SU-DHL-6 (cell line): ENCODE measurements at regions not wholly inside any gene's neighbourhood (a gene's known extent, or its start where the extent isn't known, plus 50 kb on each side); places are given as distances from the start of the nearest gene placed in this dataset.

Source experiments
- H2AFZ ChIP-seq: fragments of 200-600 bp; sonication (generic); 2 replicates; pipeline ENCODE4 v1.6.1; 2014; ENCODE audit warnings: low read depth, mild to moderate bottlenecking, moderate library complexity, mixed read lengths, antibody characterized with exemption, low read length; ENCODE audit not compliant: severe bottlenecking
- H3F3A ChIP-seq: fragments of 200-600 bp; shearing (Covaris generic); 2 replicates; pipeline ENCODE4 v1.6.0; 2016; ENCODE audit warnings: antibody characterized with exemption, mild to moderate bottlenecking; ENCODE audit not compliant: insufficient read depth
- H3K27ac ChIP-seq: fragments of 200-600 bp; sonication (generic); 2 replicates; pipeline ENCODE4 v1.5.1; 2016; ENCODE audit warnings: low read depth, mild to moderate bottlenecking, low read length, moderate library complexity, mixed read lengths
- H3K27me3 ChIP-seq: fragments of 200-600 bp; sonication (generic), shearing (Covaris generic); 2 replicates; pipeline ENCODE4 v1.6.0; 2014; ENCODE audit warnings: mild to moderate bottlenecking, low read length
- H3K36me3 ChIP-seq: fragments of 200-600 bp; sonication (generic); 2 replicates; pipeline ENCODE4 v1.6.1; 2014; ENCODE audit warnings: mild to moderate bottlenecking, low read length, mixed read lengths
- H3K4me2 ChIP-seq: fragments of 300-600, 200-600 bp; shearing (Covaris generic), sonication (generic); 2 replicates; pipeline ENCODE4 v1.6.0; 2014; ENCODE audit warnings: low read length, low read depth, mild to moderate bottlenecking; ENCODE audit not compliant: poor library complexity, severe bottlenecking
- H3K4me3 ChIP-seq: fragments of 200-600 bp; sonication (generic); 2 replicates; pipeline ENCODE4 v1.5.1; 2014; ENCODE audit warnings: antibody characterized with exemption, low read length, mild to moderate bottlenecking, mixed read lengths; ENCODE audit not compliant: insufficient read depth, poor library complexity, severe bottlenecking
- H3K79me2 ChIP-seq: fragments of 200-600 bp; sonication (generic); 2 replicates; pipeline ENCODE4 v1.6.1; 2014; ENCODE audit warnings: mild to moderate bottlenecking, low read length, moderate library complexity; ENCODE audit not compliant: insufficient read depth
- H3K9ac ChIP-seq: fragments of 200-600 bp; sonication (generic); 2 replicates; pipeline ENCODE4 v1.7.0; 2014; ENCODE audit warnings: mild to moderate bottlenecking, low read length
- H3K9me2 ChIP-seq: fragments of 200-600 bp; sonication (generic); replicated peaks from 2 replicates; pipeline ENCODE4 v1.6.1; 2014; ENCODE audit warnings: low read length; ENCODE audit not compliant: insufficient read depth
- H3K9me3 ChIP-seq: fragments of 200-600 bp; sonication (generic); 2 replicates; pipeline ENCODE4 v1.6.1; 2014; ENCODE audit warnings: low read length, mixed read lengths; ENCODE audit not compliant: insufficient read depth
- H4K20me1 ChIP-seq: fragments of 200-600 bp; sonication (generic); 2 replicates; pipeline ENCODE4 v1.6.1; 2014; ENCODE audit warnings: low read depth, mild to moderate bottlenecking, antibody characterized with exemption, low read length, moderate library complexity, mixed read lengths
- CTCF ChIP-seq: fragments of 200-600 bp; sonication (generic); IDR thresholded peaks from one replicate; pipeline ENCODE4 v1.5.1; 2017; ENCODE audit warnings: antibody characterized with exemption, mild to moderate bottlenecking, low read length, moderate library complexity; ENCODE audit not compliant: insufficient read depth, poor library complexity, severe bottlenecking
- EZH2phosphoT487 ChIP-seq: fragments of 200-600 bp; sonication (generic), shearing (Covaris generic); conservative IDR thresholded peaks from 2 replicates; pipeline ENCODE4 v1.6.1; 2018; ENCODE audit warnings: mild to moderate bottlenecking, antibody characterized with exemption, low read length, moderate library complexity, mixed read lengths

GRCh38 chr9:107810461-107810961 is 320.9 kb upstream of the KLF4 start:
- no peaks in the 10 kb centered on the region for H4K20me1 ChIP-seq
- no peaks in the 10 kb centered on the region for H3F3A ChIP-seq
- H3K36me3 ChIP-seq: no peaks in the 10 kb centered on the region
- TF ChIP-seq CTCF (no peak), EZH2phosphoT487 (no peak)
- H2AFZ ChIP-seq: no peak overlapping the region
- no peaks in the 10 kb centered on the region for H3K9me3 ChIP-seq
- H3K4me2 ChIP-seq: no peak overlapping the region
- no peaks in the 10 kb centered on the region for H3K79me2 ChIP-seq
- no peak overlapping the region for H3K9ac ChIP-seq
- H3K9me2 ChIP-seq: no peaks in the 10 kb centered on the region
- no peaks in the 10 kb centered on the region for H3K27me3 ChIP-seq
- no peak overlapping the region for H3K27ac ChIP-seq
- H3K4me3 ChIP-seq: no peak overlapping the region

GRCh38 chr9:107809871-107810460 is 320.4 kb upstream of the KLF4 start:
- Histone ChIP-seq H3K27me3 (no peaks in the 10 kb centered on the region), H3F3A (no peaks in the 10 kb centered on the region), H3K4me2 (no peak overlapping the region), H4K20me1 (no peaks in the 10 kb centered on the region), H3K9me2 (no peaks in the 10 kb centered on the region), H2AFZ (no peak overlapping the region), H3K4me3 (no peak overlapping the region), H3K79me2 (no peaks in the 10 kb centered on the region), H3K9ac (no peak overlapping the region), H3K27ac (no peak overlapping the region), H3K36me3 (no peaks in the 10 kb centered on the region), H3K9me3 (no peaks in the 10 kb centered on the region)
- TF ChIP-seq CTCF (no peak), EZH2phosphoT487 (no peak)

GRCh38 chr9:107807183-107807582 is 317.6 kb upstream of the KLF4 start:
- Histone ChIP-seq H3F3A (no peaks in the 10 kb centered on the region), H2AFZ (no peak overlapping the region), H3K36me3 (no peaks in the 10 kb centered on the region), H3K4me3 (no peak overlapping the region), H3K9me3 (no peaks in the 10 kb centered on the region), H3K9ac (no peak overlapping the region), H3K27ac (no peak overlapping the region), H3K4me2 (no peak overlapping the region), H4K20me1 (no peaks in the 10 kb centered on the region), H3K9me2 (no peaks in the 10 kb centered on the region), H3K27me3 (no peaks in the 10 kb centered on the region), H3K79me2 (no peaks in the 10 kb centered on the region)
- TF ChIP-seq EZH2phosphoT487: no peak

- no peaks in the 10 kb centered on the region for H3K9me2 ChIP-seq
- TF ChIP-seq EZH2phosphoT487 (no peak), CTCF (no peak)
These were observed 315.6 kb upstream of the KLF4 start for GRCh38 chr9:107805201-107805600.

More at GRCh38 chr9:107805201-107805600, 315.6 kb upstream of the KLF4 start:
- Histone ChIP-seq H3K79me2 (no peaks in the 10 kb centered on the region), H3F3A (no peaks in the 10 kb centered on the region), H2AFZ (no peak overlapping the region), H3K27ac (no peak overlapping the region), H3K9ac (no peak overlapping the region), H3K4me3 (no peak overlapping the region), H3K4me2 (no peak overlapping the region), H4K20me1 (no peaks in the 10 kb centered on the region), H3K27me3 (no peaks in the 10 kb centered on the region), H3K36me3 (no peaks in the 10 kb centered on the region), H3K9me3 (no peaks in the 10 kb centered on the region)
